Transverse colon (tissue), 4 donors: ENCODE measurements at regions not wholly inside any gene's neighbourhood (a gene's known extent, or its start where the extent isn't known, plus 50 kb on each side); places are given as distances from the start of the nearest gene placed in this dataset.

ENCODE experiments used
- CTCF ChIP-seq, 5 experiments: fragments of 200-600 bp in 3 of 5; fragments of 450-650 bp in 2 of 5; sonication (generic) in 3 of 5; IDR thresholded peaks; 1 replicate in 2 of 5; 2 replicates in 3 of 5; pipeline ENCODE4 v1.5.1; 2016 to 2017; ENCODE audit warnings: antibody characterized with exemption in 5 of 5, inconsistent platforms in 3 of 5, mild to moderate bottlenecking in 2 of 5, moderate library complexity in 1 of 5
- EP300 ChIP-seq: sonication (generic); formaldehyde crosslinking; IDR thresholded peaks from one replicate; pipeline ENCODE4 v1.6.1; 2017; ENCODE audit warnings: antibody characterized with exemption, low read depth
- POLR2A ChIP-seq: fragments of 450-650 bp; IDR thresholded peaks from one replicate; pipeline ENCODE4 v1.6.1; 2016; ENCODE audit warnings: antibody characterized with exemption, mild to moderate bottlenecking, moderate library complexity
- POLR2AphosphoS5 ChIP-seq, 3 donors: sonication (generic); formaldehyde crosslinking; IDR thresholded peaks; one replicate each; pipeline ENCODE4 v1.6.1; 2016; ENCODE audit warnings: antibody characterized with exemption in 3 of 3

GRCh38 chr10:23534326-23534725 is 95.5 kb downstream of the OTUD1 start:
- TF ChIP-seq POLR2A = no peak
- TF ChIP-seq CTCF (IDR thresholded peaks at IDR 0.05) = no peak
- TF ChIP-seq POLR2AphosphoS5 (IDR thresholded peaks at IDR 0.05) = no peak
- no peak for TF ChIP-seq EP300
